GM12878 (cell line): ENCODE measurements at regions not wholly inside any gene's neighbourhood (a gene's known extent, or its start where the extent isn't known, plus 50 kb on each side); places are given as distances from the start of the nearest gene placed in this dataset.

ENCODE experiments used
- ATAC-seq: fragments of 200-7000 bp; cut with Tn5 transposase; 3 replicates; pipeline ENCODE4 v1.9.1; 2020; ENCODE audit warnings: mild to moderate bottlenecking, moderate library complexity
- BruUV-seq: library from RNA; stranded (reverse); fragments of 400-500 nt; replicated peaks from 2 replicates; lab custom pipeline; 2021; lab: Mats Ljungman, UMichigan
- CTCF ChIA-PET: fragments of 300-600 bp; sonication (Branson Sonifier 250); formaldehyde crosslinking; extraction: SDS; loops from one replicate; lab custom pipeline; 2021; ENCODE audit warnings: inconsistent platforms; lab: Yijun Ruan, JAX
- POLR2A ChIA-PET: fragments of 350-600 bp; formaldehyde crosslinking; extraction: SDS; loops from one replicate; lab custom pipeline; 2021; ENCODE audit warnings: inconsistent platforms; lab: Charles Lee
- RAD21 ChIA-PET: fragments of 300-600 bp; sonication (Branson Sonifier 250); formaldehyde crosslinking; loops from one replicate; lab custom pipeline; 2023; ENCODE audit warnings: antibody characterized with exemption; ENCODE audit not compliant: unreplicated experiment; lab: Charles Lee
- SMC1A ChIA-PET: fragments of 300-600 bp; sonication (Branson Sonifier 250); formaldehyde crosslinking; loops from one replicate; lab custom pipeline; 2023; ENCODE audit not compliant: unreplicated experiment, uncharacterized antibody; lab: Charles Lee
- DNase-seq: peaks from one replicate; pipeline ENCODE4 v3.0.0-alpha.2; 2011; ENCODE audit warnings: low read depth, low spot score
- FAIRE-seq: peaks from 3 replicates; lab custom pipeline; 2011; peaks lifted over from hg19 to GRCh38; lab: Jason Lieb, UNC
- H2AFZ ChIP-seq: 2 replicates; pipeline ENCODE4 v1.6.0; 2011; ENCODE audit warnings: low read depth, low read length, control low read depth; ENCODE audit not compliant: control insufficient read depth
- H3K27ac ChIP-seq: 2 replicates; pipeline ENCODE4 v1.5.1; 2011; ENCODE audit warnings: control low read depth; ENCODE audit not compliant: control insufficient read depth, insufficient read depth
- H3K27me3 ChIP-seq, 2 experiments: replicated peaks in 1 of 2; 2 replicates each; pipeline versions ENCODE4 v1.6.0 to v1.6.1; 2011; ENCODE audit warnings: low read length in 1 of 2; ENCODE audit not compliant: control insufficient read depth in 2 of 2, insufficient read depth in 2 of 2
- H3K36me3 ChIP-seq, 2 experiments: 2 replicates each; pipeline ENCODE4 v1.5.1; 2011; ENCODE audit warnings: low read length in 1 of 2; ENCODE audit not compliant: control insufficient read depth in 2 of 2, insufficient read depth in 2 of 2
- H3K4me1 ChIP-seq: 2 replicates; pipeline ENCODE4 v1.6.1; 2011; ENCODE audit warnings: mild to moderate bottlenecking, low read length, moderate library complexity, mixed read lengths; ENCODE audit not compliant: control insufficient read depth, insufficient read depth
- H3K4me2 ChIP-seq: 2 replicates; pipeline ENCODE4 v1.6.0; 2011; ENCODE audit warnings: control low read depth; ENCODE audit not compliant: control insufficient read depth, insufficient read depth
- H3K4me3 ChIP-seq: fragments of 200-600 bp; sonication (generic); 2 replicates; pipeline ENCODE4 v1.5.1; 2016
- H3K79me2 ChIP-seq: 2 replicates; pipeline ENCODE4 v1.6.0; 2011; ENCODE audit warnings: low read length; ENCODE audit not compliant: control insufficient read depth, insufficient read depth
- H3K9ac ChIP-seq: 2 replicates; pipeline ENCODE4 v1.8.0; 2011; ENCODE audit warnings: low read length, control low read depth, mixed read lengths; ENCODE audit not compliant: control insufficient read depth, insufficient read depth
- H3K9me3 ChIP-seq: replicated peaks from 3 replicates; pipeline ENCODE4 v1.5.1; 2011; ENCODE audit warnings: mild to moderate bottlenecking, low read length; ENCODE audit not compliant: control insufficient read depth, insufficient read depth
- H4K20me1 ChIP-seq: 2 replicates; pipeline ENCODE4 v1.6.0; 2011; ENCODE audit not compliant: control insufficient read depth, insufficient read depth
- CEBPB ChIP-seq, 2 experiments: fragments of 150-350 bp in 1 of 2; IDR thresholded peaks; 2 replicates each; pipeline ENCODE4 v1.6.1; 2012 to 2014; ENCODE audit warnings: low read depth in 2 of 2, low read length in 2 of 2, borderline replicate concordance in 1 of 2, inconsistent platforms in 1 of 2
- CHD1 ChIP-seq: IDR thresholded peaks from 2 replicates; pipeline ENCODE4 v1.6.1; 2012; ENCODE audit warnings: low read depth, low read length, improper control_type of control experiment
- DPF2 ChIP-seq: fragments of 450-650 bp; IDR thresholded peaks from 2 replicates; pipeline ENCODE4 v1.6.1; 2017; ENCODE audit warnings: mild to moderate bottlenecking
- JUNB ChIP-seq: IDR thresholded peaks from 2 replicates; pipeline ENCODE4 v1.6.1; 2016; ENCODE audit warnings: antibody characterized with exemption, mild to moderate bottlenecking
- KLF5 ChIP-seq: fragments of 450-650 bp; IDR thresholded peaks from 2 replicates; pipeline ENCODE4 v1.6.1; 2014; ENCODE audit warnings: mild to moderate bottlenecking; ENCODE audit not compliant: partially characterized antibody
- NFXL1 ChIP-seq: fragments of 450-650 bp; IDR thresholded peaks from 2 replicates; pipeline ENCODE4 v1.6.1; 2017; ENCODE audit warnings: antibody characterized with exemption, mild to moderate bottlenecking, borderline replicate concordance
- POU2F2 ChIP-seq: IDR thresholded peaks from 3 replicates; pipeline ENCODE4 v1.6.1; 2011; ENCODE audit warnings: low read depth, mild to moderate bottlenecking, low read length, borderline replicate concordance
- REST ChIP-seq: IDR thresholded peaks from 2 replicates; pipeline ENCODE4 v1.6.1; 2012; ENCODE audit warnings: mild to moderate bottlenecking, low read depth, low read length
- RFX5 ChIP-seq: IDR thresholded peaks from 2 replicates; pipeline ENCODE4 v1.6.1; 2011; ENCODE audit warnings: low read depth, low read length, improper control_type of control experiment
- SIX5 ChIP-seq: IDR thresholded peaks from 2 replicates; pipeline ENCODE4 v1.6.1; 2011; ENCODE audit warnings: mild to moderate bottlenecking, low read depth, low read length, moderate library complexity; ENCODE audit not compliant: severe bottlenecking
- WGBS: methylation state at CpG from one replicate; pipeline ENCODE4 v1.1.6; 2016; ENCODE audit warnings: low lambda C conversion rate; ENCODE audit not compliant: insufficient replicate concordance, insufficient coverage; ENCODE audit errors: missing lambda C conversion rate; 5-methylcytosine and 5-hydroxymethylcytosine counted together
- in situ Hi-C: fragments of 300-500 bp; cut with MboI; formaldehyde crosslinking; loops from 9 replicates; pipeline ENCODE4 v1.14.3; 2018; ENCODE audit warnings: mixed read lengths
- intact Hi-C: fragments of 100-400 bp; cut with micrococcal nuclease; formaldehyde crosslinking; loops from one replicate; pipeline ENCODE4 v1.14.2; 2022; ENCODE audit not compliant: unreplicated experiment
- TF ChIP-seq, protein P1 (sequence below): fragments of 450-650 bp; IDR thresholded peaks from 2 replicates; pipeline ENCODE4 v1.6.1; 2017; ENCODE audit warnings: antibody characterized with exemption, mild to moderate bottlenecking, moderate library complexity
- TF ChIP-seq, protein P2 (sequence below): fragments of 450-650 bp; IDR thresholded peaks from 2 replicates; pipeline ENCODE4 v1.6.1; 2016; ENCODE audit warnings: mild to moderate bottlenecking
- TF ChIP-seq, protein P3 (sequence below): fragments of 450-650 bp; IDR thresholded peaks from 2 replicates; pipeline ENCODE4 v1.6.1; 2017; ENCODE audit warnings: mild to moderate bottlenecking, moderate library complexity

GRCh38 chr21:35578831-35579471 is 481.4 kb downstream of the SETD4 start:
- Histone ChIP-seq H3K4me1 (no peaks in the 10 kb centered on the region), H3K9me3 (no peaks in the 10 kb centered on the region), H3K4me2 (no peak overlapping the region), H3K36me3 (no peaks in the 10 kb centered on the region), H3K79me2 (no peaks in the 10 kb centered on the region), H4K20me1 (no peaks in the 10 kb centered on the region), H3K27me3 (no peaks in the 10 kb centered on the region), H3K27ac (no peak overlapping the region), H3K9ac (no peak overlapping the region), H2AFZ (no peak overlapping the region), H3K4me3 (no peak overlapping the region)
- RAD21 ChIA-PET, result no interaction called here
- intact Hi-C loops (no loop called here), in situ Hi-C loops (no loop called here)
- CTCF ChIA-PET, result no interaction called here
- no peak for DNase-seq
- POLR2A ChIA-PET, result no interaction called here
- SMC1A ChIA-PET, result no interaction called here
- BruUV-seq, result no TSS peak
- ATAC-seq, result no peak
- FAIRE-seq, result no peak
- WGBS, result 39% methylated on average over 12 of the region's 12 CpGs
- TF ChIP-seq CHD1 (no peak), REST (no peak), POU2F2 (no peak), RFX5 (no peak), NFXL1 (no peak), CEBPB (IDR thresholded peaks at IDR 0.05; ENCODE audit: borderline replicate concordance in 1 of 2, low read depth in 2 of 2, low read length in 2 of 2) (no peak), JUNB (no peak), SIX5 (no peak), DPF2 (no peak), KLF5 (no peak)
- TF ChIP-seq, protein P1, sequence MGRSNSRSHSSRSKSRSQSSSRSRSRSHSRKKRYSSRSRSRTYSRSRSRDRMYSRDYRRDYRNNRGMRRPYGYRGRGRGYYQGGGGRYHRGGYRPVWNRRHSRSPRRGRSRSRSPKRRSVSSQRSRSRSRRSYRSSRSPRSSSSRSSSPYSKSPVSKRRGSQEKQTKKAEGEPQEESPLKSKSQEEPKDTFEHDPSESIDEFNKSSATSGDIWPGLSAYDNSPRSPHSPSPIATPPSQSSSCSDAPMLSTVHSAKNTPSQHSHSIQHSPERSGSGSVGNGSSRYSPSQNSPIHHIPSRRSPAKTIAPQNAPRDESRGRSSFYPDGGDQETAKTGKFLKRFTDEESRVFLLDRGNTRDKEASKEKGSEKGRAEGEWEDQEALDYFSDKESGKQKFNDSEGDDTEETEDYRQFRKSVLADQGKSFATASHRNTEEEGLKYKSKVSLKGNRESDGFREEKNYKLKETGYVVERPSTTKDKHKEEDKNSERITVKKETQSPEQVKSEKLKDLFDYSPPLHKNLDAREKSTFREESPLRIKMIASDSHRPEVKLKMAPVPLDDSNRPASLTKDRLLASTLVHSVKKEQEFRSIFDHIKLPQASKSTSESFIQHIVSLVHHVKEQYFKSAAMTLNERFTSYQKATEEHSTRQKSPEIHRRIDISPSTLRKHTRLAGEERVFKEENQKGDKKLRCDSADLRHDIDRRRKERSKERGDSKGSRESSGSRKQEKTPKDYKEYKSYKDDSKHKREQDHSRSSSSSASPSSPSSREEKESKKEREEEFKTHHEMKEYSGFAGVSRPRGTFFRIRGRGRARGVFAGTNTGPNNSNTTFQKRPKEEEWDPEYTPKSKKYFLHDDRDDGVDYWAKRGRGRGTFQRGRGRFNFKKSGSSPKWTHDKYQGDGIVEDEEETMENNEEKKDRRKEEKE, result no peak
- TF ChIP-seq, protein P2, sequence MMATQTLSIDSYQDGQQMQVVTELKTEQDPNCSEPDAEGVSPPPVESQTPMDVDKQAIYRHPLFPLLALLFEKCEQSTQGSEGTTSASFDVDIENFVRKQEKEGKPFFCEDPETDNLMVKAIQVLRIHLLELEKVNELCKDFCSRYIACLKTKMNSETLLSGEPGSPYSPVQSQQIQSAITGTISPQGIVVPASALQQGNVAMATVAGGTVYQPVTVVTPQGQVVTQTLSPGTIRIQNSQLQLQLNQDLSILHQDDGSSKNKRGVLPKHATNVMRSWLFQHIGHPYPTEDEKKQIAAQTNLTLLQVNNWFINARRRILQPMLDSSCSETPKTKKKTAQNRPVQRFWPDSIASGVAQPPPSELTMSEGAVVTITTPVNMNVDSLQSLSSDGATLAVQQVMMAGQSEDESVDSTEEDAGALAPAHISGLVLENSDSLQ, result no peak
- TF ChIP-seq, protein P3, sequence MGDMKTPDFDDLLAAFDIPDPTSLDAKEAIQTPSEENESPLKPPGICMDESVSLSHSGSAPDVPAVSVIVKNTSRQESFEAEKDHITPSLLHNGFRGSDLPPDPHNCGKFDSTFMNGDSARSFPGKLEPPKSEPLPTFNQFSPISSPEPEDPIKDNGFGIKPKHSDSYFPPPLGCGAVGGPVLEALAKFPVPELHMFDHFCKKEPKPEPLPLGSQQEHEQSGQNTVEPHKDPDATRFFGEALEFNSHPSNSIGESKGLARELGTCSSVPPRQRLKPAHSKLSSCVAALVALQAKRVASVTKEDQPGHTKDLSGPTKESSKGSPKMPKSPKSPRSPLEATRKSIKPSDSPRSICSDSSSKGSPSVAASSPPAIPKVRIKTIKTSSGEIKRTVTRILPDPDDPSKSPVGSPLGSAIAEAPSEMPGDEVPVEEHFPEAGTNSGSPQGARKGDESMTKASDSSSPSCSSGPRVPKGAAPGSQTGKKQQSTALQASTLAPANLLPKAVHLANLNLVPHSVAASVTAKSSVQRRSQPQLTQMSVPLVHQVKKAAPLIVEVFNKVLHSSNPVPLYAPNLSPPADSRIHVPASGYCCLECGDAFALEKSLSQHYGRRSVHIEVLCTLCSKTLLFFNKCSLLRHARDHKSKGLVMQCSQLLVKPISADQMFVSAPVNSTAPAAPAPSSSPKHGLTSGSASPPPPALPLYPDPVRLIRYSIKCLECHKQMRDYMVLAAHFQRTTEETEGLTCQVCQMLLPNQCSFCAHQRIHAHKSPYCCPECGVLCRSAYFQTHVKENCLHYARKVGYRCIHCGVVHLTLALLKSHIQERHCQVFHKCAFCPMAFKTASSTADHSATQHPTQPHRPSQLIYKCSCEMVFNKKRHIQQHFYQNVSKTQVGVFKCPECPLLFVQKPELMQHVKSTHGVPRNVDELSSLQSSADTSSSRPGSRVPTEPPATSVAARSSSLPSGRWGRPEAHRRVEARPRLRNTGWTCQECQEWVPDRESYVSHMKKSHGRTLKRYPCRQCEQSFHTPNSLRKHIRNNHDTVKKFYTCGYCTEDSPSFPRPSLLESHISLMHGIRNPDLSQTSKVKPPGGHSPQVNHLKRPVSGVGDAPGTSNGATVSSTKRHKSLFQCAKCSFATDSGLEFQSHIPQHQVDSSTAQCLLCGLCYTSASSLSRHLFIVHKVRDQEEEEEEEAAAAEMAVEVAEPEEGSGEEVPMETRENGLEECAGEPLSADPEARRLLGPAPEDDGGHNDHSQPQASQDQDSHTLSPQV, result no peak
